Urothelium cell line (cell line): ENCODE measurements at regions not wholly inside any gene's neighbourhood (a gene's known extent, or its start where the extent isn't known, plus 50 kb on each side); places are given as distances from the start of the nearest gene placed in this dataset.

Source experiments
- DNase-seq: peaks from one replicate; pipeline ENCODE4 v3.0.0; 2011; ENCODE audit warnings: low spot score, mixed read lengths
- FAIRE-seq: peaks from 2 replicates; lab custom pipeline; 2011; peaks lifted over from hg19 to GRCh38; lab: Jason Lieb, UNC

DNA sequence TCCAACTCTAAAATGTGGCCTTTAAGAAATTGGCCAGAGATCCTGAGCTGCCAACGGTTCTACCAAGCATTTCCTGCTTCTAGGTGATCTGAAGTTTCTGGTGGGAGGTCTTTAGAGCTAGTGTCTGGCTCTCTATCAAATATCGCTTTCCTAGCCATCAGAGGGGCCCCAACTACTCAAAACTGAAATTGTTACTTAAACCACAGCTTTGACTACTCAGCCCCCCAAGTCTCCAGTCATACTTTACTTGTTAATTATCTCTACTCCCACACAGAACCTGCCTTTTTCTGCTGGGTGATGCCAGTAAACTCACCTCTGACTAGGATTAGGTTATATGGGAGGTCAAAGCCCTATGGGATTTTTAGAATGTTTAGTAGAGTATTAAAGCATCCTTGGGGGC lies 95.1 kb downstream of the FASLG start:
- no peak for DNase-seq
- no peak for FAIRE-seq

DNA sequence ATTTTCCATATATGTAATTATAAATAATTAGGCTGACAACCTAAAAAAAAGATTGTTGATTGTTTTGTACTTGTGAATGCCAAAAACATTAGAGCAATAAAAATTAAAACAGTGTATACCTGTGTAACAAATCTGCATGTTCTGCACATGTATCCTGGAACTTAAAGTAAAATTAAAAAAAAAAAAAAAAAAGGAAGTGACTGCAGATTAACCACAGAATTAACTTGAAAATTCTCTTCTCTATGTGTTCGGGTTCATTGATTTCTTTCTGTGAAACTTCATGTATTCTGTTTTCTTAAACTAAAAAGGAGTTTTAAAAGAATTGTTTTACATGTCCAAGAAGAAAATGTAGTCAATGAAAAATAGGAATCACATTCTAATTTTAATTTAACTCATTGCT lies 95.7 kb downstream of the FASLG start:
- FAIRE-seq = no peak
- no peak for DNase-seq

DNA sequence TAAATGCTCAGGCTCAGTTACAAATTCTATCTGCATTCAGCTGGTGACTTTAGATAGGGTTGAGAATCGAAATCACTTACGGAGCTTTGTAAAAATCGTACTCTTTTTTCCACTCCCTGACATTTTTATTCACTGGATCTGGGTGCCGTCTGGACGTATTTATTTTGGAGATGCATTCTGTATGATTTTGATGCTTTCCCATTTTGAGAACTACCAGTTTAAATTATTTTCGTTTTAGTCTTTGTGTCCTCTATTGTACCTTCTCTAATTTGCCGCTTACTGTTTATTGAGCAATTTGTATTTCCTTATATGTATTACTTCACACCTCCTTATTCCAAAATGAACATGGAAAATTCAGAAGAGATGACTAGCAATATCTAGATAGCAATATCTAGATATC lies 96.2 kb downstream of the FASLG start:
- no peak for FAIRE-seq
- no peak for DNase-seq

DNA sequence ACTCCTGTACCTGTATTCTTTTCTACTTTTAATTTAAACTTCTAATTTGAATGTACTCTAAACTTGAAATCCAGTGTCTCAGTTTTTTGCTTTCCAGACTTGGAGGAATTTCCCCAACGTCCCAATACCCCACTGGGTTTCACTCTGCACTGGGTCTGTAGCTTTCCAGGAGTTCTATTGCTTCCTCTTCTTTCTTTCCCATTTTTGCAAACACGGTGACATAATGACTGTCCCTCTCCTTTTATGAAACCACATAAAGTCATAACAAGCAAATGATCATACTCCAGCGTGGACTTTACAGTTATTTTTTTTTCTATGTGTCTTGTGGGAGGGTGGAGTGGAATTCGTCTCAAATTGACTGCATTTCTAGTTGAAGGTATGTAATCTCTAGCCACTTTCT lies 97.1 kb downstream of the FASLG start:
- DNase-seq (no peak), FAIRE-seq (no peak)

DNA sequence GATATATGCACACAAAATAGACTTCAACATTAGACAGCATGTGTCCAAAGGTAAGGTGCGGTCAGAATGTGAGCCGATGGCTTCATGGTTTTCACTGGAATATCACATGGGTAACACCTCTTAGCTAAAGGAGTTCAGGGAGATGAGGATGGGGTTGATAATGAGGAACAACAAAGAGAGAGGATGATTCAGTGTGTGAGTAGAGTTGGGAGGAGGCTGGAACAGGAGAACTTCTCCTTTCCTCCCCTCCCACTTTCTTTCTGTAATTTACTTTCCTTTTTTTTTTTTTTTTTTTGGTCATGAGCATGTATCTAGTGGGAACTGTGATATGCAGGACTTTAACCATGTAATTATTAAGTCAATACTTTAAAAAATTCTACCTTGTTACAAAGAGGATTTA lies 99.4 kb downstream of the FASLG start:
- FAIRE-seq = no peak
- no peak for DNase-seq

DNA sequence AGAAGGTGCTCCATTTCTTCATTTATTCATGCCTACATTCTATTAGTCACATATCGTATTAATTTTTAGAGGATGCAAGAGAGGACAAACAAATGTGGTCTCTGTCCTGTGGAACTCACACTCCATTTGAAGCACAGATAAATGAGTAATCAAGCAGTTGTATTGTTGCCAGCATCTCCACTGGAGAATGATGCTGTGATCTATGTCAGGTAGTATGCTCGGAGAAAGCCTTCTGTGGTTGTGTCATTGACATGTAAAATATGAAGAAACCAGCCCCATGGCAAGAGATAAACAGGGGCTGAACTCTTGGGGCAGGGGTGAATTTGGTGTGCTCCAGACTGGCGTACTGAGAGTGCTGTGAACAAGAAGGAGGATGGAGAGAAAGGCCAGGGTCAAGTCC lies 101.2 kb downstream of the FASLG start:
- no peak for FAIRE-seq

DNA sequence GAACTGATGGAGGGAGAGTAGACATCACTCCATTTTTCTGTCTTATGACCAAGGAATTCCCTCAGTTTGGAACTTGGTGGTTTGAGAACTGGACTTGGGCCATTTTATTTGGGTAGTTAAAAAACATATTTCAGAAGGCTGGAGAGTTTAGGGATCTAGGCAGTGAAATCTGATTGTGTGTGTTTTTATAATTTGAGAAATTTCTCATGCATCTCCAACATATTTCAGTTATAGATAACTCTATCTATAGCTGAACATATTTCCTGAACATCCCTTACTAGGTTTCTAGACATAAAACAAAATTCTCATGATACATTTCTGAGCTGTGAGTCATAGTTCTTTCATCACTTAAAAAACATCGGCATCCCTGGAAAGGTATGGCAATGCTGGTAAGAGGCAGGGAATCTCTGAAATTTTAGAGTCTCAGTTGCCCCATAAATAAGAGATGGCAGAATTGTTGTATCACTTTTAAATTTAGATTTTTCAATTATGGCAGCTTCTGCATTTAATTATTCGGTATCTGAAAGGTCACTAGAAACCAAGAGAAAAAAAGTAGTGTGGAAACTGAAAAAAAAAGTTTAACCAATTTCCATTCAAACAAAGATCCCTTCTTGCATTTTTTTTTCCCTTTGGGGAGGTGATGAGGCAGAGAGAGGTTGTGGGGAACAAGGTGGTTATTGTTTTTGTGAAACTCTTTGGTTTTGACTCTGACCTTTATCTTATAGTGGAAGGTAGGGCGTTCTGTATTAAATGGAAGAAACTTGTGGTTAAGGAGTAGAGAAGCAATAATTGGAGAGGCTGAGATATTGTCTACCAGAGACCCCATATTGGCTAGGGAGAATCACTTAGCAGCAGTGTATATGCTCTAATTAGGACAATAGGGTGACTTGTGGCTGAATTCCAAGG lies 102.9 kb downstream of the FASLG start:
- FAIRE-seq (no peak), DNase-seq (peak; percentile 57)

More for the DNA sequence above, 101.2 kb downstream of the FASLG start:
- DNase-seq = no peak

DNA sequence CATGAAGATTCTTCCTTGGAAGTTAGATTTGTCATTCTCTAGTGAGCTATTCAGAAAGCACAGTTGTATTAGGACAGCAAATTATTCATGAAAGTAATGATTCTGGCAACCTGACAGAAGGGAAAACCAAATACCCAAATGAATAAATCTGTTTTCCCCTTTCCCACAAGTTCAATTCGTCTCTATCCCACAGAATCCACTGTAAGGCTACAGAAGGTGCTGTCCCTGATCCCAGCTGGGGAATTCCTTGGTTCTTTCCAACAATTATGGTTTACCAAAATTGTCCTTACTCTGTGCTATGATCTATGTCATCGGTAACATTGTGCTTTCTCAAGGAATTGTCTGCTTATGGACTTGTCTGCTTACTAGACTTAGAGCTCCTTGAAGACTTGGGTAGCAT lies 104.2 kb downstream of the FASLG start:
- FAIRE-seq (no peak), DNase-seq (no peak)

DNA sequence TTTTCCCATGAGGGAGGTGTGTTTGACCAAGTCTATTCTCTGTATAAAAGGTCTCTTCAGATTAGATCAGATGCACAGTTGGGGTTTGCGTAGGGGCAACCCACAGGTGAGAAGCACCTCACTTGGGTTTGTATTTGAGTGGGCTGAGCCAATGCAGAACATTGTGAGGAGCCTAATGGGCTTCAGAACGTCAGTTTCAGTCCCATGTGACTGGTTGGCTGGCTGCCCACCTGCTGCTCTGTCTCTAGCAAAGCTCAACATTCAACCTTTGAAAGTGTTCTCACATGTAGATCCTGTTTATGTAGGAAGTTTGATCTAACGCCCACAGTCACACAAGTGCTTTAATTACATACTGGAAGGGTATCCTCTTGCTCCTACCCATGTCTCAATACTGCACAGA lies 105.5 kb downstream of the FASLG start:
- FAIRE-seq = no peak
- DNase-seq = no peak

DNA sequence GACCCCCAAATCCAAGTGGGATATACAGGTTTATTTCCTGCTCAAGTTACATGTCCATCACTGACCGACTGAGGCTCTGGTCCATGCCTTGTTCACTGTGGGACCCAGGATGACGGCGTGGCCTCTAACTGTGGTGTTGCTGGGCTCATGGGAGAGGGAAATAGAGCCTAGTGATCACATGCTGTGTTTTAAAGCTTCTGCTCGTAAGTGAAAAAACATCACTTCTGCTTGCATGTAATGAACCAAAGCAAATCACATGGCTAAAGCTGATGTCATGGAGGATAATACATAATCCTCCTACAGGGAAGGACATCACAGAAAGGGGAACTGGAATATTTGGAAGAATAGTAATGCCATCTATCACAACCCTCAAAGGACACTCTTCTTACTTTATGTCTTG lies 107.6 kb downstream of the FASLG start:
- FAIRE-seq (no peak), DNase-seq (no peak)

DNA sequence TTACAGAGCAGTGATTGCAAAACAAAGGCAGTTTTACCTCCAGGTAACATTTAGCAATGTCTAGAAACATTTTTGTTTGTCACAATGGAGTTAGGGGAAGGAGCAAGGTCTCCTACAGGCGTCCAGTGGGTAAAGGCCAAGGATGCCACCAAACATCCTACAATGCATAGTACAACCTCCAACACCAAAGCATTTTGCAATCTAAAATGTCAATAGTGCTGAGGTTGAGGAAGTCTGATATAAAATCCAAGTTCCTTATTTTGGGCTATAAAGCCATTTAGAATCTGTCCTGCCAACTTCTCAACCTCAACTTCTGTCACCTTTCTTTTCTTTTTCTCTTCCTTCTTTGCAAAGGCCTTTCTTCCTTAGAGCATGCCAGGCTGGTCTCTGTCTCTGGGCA lies 111.2 kb downstream of the FASLG start:
- no peak for DNase-seq
- FAIRE-seq = no peak

DNA sequence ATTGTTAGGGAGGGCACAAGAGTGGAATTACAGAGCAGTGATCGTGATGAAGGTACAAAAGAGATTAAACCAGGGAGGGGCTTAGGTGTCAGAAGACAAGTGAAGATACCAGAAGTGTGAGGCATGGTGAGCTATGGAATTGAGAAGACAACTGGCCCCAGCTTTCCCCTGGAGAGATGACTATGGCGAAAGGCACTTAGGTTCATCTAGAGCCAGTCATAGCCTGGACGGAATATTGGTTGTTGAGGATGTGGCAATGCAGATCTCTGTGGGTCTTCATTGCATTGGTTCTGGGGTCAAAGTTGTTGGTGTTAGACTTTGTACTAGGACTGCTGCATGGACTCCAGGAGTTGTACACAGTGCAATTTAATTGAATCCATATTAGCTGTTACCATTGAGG lies 115.7 kb downstream of the FASLG start:
- FAIRE-seq (no peak), DNase-seq (no peak)

DNA sequence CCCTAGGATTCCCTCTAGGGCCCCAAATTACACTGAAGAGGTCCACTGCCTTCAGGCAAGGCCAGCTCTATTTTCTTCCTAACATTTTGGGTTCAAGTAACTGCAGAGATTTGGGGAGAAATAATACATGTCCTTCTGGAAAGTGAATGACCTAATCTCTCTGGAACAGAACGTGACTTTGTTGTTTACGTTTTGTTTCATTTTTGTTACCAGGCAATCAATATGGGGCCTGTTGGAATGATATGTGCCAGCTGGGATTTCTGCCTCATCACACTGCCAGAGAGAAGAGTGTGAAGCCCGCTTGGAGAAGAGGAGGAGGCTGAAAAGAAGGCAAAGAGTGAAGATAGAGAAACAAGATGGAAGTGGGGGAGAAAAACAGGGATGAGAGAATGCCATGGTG lies 116.7 kb downstream of the FASLG start:
- DNase-seq (no peak), FAIRE-seq (no peak)

DNA sequence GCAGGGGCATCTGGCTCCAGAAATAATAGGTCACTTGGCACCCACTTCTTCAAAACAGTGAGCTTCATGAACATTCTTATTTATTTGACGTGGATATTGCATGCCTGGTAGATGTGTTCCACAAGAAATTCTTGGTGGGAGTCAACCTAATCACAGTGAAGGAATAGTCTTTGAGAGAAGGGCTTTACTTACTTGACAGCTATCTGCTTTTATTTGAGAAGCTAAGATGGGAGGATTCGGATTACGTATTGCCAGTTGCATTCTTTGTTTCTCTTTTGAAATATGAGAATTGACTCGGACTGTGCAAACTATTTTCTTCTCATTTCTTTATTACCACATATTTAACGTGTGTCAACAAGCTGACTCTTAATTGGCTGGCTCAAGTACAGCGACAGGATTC lies 117.2 kb downstream of the FASLG start:
- no peak for FAIRE-seq
- no peak for DNase-seq

DNA sequence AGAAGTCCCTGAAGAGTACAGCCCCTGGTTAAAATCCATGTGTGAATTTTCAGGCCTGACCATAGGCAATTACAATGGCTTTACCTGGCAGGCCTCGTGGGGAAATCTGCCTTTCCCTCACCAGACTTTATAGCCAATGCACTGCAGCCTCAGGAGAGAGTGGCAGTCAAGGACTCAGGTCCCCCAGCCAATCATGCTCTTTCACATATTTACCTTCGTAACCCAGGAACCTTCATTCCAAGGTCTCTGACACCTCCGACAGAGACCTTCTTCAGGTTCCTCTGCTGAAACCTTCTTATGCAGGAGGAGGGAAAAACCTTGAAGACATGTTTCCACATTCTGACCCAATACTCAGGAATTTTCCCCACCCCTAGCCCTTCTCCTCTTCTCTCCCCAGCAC lies 118.9 kb downstream of the FASLG start:
- DNase-seq (no peak), FAIRE-seq (no peak)

DNA sequence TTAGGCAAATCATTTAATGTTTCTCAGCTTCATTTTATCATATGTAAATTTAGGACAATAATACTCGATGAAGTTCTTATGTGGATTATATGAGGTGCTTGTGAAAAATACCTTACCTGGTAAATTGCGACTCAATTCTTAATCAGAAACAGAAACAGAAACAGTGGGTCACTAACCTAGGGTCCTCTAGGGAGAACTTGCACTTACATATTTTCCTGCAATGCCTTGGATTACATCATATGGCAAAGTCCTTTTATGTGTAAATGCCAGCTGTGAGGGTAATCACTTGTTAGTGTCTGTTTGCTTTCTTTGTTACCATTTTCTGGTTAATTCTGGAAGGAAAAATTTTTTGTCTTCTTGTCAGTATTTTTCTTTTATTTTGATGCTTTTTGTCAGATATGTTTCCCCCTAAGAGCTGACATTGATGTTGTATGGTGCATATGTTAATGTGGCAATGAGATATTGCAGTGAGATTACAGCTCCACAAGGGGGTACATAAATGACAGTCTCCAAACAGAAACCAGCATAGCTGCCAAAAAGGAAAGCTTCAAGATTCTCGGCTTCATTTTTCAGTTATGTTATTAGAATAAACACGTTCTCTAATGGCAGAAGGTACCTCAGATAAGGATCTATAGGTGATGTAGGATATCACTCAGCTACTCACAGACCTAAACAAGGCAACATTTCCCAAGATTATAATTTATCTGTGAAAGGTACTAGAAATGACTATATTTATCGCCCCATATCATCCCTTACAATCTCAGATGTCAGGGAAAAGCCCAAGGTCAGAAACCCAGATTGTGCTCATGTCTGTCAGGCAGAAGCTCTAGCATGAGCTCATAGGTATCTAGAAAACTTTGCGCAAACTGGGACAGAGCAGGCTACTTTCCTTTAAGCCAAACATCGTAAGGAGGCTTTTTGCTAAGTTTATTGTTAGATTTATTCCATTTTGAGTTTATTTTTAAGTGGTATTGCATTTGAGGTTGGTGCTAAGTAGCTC lies 119.9 kb downstream of the FASLG start:
- DNase-seq = no peak
- FAIRE-seq = no peak

DNA sequence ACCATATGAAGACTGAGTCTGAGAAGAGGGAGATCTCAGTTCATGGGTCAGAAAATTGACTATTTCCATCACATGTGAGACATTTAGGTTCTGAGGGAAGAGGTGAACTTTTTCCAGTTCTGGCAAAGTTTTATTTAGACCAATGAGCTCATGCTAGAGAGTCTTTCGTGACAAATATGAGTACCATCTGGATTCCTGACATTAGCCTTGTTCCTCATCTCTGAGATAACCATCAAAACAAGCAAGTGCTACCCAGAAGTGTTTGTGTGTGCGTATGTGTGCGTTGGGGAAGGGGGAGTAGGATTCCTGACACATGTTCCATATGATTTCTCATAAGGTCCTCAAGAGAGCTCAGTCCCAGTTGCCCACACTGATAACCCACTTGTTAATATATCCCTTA lies 120.6 kb downstream of the FASLG start:
- no peak for DNase-seq
- no peak for FAIRE-seq

DNA sequence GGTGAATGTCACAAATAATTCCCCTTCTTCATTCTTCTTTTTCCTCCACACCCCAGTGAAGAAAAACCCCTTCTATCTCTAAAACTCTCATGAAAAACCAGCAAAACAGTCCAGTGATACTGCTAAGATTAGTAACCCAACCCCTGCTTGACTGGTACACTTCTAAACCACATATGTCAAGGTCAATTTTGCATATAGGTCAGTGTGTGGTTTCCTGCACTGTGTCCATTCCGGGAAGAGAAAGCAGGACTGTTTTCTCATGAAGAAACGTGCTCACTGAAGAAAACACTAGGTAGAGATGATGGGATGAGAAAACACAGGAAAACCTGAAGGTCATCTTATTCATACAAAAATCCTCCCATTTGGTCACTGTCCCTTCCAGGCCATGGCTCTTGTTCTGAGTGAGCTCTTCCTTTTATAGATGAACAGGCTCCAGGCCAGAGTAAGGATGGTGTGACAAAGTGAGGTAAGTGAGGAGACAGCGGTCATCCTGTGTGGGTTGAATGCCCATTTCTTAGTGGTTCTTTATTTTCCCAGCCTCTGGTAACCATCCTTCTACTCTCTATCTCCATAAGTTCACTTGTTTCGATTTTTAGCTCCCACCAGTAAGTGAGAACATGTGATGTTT lies 122.7 kb downstream of the FASLG start:
- no peak for FAIRE-seq
- DNase-seq = no peak

DNA sequence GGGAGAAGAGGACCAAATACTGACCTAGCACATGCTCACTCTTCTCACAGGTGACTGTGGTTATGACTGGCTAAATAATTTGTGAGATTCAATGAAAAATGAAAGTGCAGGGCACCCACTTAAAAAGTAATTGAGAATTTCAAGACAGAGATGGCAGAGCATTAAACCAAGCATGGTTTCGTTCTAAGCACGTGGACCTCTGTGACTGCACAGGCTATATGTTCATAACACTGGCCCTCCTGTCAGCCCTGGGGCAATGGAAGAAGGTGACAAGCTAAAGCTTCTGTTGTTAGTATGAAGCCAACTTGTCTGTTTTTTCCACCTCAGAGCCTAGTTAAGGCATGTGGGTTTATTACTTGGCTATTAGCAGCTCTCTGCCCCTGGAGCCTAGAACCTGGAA lies 130.9 kb downstream of the FASLG start:
- no peak for DNase-seq
- no peak for FAIRE-seq

DNA sequence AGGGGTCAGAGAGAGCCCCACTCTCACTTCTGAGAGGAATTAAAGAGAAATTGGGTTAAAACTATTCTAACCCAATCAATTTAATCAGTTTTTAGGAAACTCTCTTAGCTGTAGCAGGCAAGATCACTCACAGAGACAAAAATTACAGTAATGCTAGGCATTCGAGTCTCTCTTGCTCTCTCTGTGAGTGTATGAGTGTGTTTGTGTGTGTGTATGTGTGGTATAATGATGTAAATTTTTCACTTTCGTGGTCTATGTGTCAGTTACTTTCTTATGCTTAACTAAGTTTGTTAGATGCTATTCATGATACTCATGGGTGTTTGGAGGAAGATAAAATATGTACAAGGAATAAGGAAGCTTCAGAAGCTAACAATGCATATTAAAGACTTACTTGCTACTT lies 131.3 kb downstream of the FASLG start:
- no peak for FAIRE-seq
- DNase-seq = no peak

DNA sequence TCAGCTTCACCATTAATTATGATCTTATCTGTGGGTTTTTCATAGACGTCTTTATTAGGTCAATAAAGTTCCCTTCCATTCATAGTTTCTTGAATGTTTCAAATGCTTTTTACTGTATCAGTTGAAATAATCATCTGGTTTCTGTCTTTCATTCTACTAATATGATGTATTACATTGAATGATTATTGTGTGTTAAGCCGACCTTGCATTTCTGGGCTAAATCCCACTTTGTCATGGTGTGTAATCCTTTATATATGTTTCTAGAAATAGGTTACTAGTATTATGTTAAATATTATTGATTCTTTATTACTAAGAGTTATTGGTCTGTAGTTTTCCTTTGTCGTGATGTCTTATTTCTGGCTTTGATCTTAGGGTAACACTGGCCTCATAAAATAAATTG lies 134.9 kb downstream of the FASLG start:
- FAIRE-seq (no peak), DNase-seq (no peak)
